GM19468 (cell line): ENCODE measurements at regions not wholly inside any gene's neighbourhood (a gene's known extent, or its start where the extent isn't known, plus 50 kb on each side); places are given as distances from the start of the nearest gene placed in this dataset.
"Not testable (repeated sequence)": the region's sequence is repeated elsewhere in the genome, so short reads cannot be mapped to it uniquely, and the experiment has no call there.

Experiments used
- ATAC-seq: cut with Tn5 transposase; IDR thresholded peaks from one replicate; pipeline ENCODE4 v1.9.1; 2021; ENCODE audit warnings: mild to moderate bottlenecking, moderate library complexity, moderate number of reproducible peaks; ENCODE audit not compliant: unreplicated experiment; ENCODE audit errors: extremely low read depth

DNA sequence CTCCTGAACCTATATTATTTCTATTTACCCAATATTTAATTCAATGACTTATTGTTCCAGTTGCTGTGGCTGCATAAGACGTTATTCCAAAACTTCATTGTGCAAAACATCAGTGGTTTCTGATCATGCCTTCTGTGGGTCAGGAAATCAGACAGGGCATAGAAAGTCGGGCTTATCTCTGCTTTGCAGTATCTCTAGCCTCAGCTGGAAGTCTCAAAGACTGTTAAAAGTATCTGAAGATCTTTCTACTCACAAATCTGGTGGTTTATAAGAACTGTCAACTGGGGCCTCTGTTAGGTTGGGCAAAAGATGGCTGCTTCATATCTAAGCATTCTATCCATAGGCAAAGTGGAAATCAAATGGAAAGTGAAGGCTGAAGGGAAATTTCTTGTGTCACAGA is 687.7 kb upstream of the ARRDC3 start:
- no peak for ATAC-seq

DNA sequence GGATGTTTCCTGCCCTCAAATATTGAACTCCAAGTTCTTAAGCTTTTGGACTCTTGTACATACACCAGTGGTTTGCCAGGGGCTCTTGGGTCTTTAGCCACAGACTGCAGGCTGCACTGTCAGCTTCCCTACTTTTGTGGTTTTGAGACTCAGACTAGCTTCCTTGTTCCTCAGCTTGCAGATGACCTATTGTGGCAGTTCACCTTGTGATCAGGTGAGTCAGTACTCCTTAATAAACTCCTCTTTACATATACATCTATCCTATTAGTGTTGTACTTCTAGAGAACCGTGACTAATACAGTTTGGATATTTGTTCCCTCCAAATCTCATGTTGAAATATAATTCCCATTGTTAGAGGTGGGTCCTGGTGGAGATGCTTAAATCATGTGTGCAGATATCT is 681.9 kb upstream of the ARRDC3 start:
- no peak for ATAC-seq

DNA sequence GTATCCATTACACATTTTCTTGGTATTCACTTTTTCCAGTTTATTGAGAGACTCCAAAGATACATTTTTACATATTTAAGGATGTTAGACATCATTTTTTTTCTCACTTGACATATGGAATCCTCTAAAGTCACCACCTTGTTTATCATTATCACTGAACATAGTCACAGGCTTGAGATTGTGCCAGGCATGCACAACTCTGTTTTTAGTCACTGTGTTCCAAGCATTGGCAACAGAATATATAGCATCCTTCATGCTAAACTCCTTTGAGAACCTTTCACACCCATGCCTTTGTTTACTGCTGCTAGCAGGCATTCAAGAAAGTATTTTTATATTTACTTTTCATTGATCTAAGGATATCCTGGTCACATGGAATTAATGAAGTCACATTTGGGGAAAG is 668.6 kb upstream of the ARRDC3 start:
- no peak for ATAC-seq

DNA sequence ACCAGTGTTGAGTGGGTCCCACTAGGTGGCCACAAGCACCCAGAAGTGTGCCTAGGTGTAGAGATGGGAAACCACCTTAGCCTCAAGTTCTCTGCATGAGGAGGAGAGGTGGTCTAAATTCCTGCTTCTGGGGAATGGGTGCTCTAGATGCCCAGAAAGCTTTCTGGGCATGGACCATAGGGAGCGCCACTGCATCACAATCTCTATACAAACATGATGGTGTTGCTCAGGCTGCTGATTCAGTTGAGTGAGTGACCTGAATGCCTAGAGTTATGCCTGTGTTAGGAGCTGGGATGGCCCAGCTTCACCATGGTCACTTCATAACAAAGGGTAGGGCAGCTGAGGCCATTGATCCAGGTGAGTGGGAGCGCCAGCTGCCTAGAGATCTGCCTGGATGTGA is 667.9 kb upstream of the ARRDC3 start:
- ATAC-seq, result no peak

DNA sequence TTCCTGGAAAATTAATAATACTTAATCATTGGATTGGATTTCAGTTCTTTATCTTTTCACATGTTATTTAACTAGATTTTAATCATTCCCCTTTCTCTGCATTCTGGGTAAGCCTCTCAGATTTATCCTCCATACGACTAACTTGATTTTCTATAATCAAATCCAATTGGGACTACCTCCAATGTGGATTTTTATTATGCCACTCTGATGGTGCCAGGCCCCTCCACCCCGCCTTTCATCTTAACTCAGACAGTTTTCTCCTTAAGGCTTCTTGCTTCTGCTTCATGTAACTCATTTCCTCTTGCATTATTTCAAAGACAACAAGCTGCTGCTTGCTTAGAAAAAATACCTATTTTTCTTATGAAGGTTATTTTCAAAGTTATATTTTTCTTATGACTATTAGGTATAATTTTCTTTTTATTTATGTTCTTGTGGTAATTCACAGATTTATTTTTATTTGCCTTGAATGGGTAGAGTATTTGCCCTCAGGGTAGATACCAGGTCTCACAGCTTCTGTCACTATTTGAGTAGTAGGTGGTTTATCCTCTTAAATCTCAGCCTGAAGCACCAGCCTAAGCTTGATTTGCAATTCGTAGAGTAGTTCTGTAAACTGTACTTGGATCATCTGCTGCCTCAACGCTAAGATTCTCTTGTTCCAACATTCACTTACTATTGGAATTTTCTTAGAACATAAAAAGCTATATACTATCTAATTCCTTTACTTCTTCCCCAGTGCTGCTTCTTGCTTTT is 659.0 kb upstream of the ARRDC3 start:
- ATAC-seq, result no peak

DNA sequence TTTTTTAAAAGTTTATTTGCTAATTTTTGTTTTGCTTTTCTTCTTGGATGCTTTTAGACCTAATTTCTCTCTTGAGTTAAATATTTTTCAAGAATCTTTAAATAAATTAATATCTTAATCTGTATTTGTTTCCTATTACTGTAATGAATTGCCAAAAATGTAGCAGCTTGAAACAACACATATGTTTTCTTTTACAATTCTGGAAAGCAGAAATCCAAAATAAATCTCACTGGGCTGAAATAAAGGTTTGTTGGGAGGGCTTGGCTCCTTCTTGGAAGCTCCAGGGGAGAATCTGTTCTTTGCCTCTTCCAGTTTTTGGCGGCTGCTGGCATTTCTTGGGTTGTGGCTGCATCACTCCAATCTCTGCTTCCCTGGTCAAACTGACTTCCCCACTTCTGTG is 658.1 kb upstream of the ARRDC3 start:
- ATAC-seq, result no peak

DNA sequence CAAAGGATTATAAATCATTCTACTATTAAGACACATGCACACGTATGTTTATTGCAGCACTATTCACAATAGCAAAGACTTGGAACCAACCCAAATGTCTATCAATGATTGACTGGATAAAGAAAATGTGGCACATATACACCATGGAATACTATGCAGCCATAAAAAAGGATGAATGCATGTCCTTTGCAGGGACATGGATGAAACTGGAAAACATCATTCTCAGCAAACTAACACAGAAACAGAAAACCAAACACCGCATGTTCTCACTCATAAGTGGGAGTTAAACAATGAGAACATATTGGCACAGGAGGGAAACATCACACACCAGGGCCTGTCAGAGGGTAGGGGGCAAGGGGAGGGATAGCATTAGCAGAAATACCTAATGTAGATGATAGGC is 646.7 kb upstream of the ARRDC3 start:
- not testable (repeated sequence) for ATAC-seq

DNA sequence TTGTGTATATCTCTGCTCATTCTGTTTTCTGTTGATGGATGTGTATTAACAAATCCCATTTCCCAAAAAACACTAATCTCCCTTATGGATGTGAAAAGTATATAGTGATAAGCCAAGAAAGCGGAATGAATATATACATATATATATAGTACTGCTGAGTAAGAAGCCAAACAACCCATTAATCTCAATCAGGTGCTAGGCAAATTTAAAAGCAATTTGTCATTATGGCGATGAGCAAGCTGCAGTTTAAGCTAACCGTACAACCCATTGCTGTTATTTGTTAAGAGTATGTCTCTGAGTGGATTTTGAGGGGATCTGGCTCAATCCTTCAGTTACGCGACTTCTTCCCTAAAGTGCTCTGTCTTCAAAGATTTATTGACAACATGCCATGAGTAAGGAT is 640.4 kb upstream of the ARRDC3 start:
- no peak for ATAC-seq

DNA sequence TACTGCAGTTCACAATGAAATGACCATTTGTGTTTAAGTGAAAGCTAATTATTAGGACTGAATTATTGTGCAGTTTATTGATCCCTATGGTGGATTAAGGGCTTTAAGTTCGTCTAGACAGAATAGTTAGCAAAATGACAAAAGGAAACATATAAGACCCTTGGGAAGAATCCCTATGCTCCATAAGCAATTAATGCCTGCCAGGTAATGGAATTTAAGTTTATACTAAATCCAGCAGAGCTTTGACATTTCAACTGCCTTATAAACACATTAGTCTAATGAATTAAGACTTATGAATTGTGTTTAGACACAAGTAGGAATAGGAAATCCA is 640.0 kb upstream of the ARRDC3 start:
- no peak for ATAC-seq

DNA sequence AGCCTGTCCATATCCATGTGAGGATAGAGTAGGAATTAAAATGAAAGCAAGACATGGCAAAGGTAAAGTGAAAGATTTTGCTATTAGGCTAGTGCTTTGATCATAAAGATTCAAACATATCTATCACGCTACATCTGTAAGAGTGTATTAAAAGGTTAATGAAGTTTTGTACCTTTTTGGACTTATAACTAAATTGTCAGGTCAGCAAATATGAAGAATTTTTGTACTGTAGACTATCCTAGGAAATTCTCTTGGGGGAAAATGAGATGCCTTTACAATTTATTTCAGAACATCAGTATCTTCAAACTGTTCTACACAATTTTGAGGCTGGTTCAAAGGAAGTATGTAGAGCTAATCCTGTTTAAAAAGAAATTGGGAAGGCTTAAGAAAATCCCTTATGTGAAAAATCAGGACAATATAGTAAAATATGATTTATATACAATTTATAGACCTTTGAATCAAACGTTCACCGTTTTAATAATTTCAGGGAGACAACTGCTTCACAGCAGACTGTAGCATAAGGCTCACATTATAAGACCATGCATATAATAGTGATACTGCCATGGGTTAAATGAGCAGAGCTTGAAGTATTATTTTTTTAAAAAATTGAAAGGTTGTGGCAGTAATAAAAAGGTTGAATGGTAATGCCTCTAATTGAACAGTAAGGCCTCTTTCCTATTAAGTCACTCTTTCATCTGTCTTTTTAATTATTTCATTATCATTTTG is 639.5 kb upstream of the ARRDC3 start:
- no peak for ATAC-seq

DNA sequence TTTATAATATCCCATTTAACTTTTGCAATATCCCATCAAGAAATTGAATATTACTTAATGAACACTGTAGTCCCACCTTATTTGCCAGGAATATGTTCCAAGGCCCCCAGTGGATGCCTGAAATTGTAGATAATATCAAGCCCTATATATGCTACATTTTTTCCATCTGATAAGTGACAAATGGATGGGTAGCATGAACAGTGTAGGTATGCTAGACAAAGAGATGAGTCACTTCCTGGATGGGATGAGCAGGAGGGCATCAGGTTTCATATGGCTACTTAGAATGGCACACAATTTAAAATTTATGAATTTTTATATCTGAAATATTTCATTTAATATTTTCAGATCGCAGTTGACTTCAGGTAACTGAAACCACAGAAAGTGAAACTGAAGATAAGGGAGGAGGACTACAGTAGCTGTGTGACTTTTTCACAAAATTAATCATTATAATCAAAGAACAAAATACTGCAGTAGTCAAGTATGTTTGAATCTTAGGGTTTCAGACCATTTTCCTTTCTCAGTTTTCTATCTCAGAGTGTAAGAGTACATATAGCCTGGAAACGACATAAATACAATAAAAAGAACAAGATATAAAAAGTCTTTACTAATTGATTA is 636.4 kb upstream of the ARRDC3 start:
- no peak for ATAC-seq

DNA sequence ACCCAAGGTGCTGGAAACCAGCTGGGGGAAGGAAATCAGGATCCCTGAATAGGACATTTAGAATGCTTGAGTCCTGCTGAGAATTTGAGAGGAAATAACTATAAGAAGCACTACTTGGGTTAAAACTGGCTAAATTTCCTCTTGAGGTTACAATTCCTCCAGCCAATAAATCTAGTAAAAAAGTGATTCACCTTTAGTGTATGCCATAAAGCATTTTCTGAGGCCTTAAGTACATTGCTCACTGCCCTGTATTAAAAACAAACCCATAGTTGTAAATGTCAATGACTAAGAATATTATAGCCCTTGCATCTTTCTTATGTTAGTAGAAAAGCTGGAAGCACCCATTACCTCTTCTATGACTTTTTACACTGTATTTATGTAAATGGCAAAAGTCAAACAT is 634.7 kb upstream of the ARRDC3 start:
- ATAC-seq, result no peak

DNA sequence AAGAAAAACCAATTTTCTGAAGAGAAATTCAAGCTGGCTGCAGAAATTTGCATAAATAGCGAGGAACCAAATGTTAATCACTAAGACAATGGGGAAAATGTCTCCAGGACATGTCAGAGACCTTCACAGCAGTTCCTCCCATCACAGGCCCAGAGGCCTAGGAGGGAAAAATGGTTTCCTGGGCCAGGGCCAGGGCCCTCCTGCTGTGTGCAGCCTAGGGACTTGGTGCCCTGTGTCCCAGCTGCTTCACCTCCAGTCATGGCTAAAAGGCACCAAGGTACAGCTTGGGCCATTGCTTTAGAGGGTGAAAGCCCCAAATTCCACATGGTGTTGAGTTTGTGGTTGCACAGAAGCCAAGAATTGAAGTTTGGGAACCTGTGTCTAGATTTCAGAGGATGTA is 628.7 kb upstream of the ARRDC3 start:
- ATAC-seq, result not testable (repeated sequence)

DNA sequence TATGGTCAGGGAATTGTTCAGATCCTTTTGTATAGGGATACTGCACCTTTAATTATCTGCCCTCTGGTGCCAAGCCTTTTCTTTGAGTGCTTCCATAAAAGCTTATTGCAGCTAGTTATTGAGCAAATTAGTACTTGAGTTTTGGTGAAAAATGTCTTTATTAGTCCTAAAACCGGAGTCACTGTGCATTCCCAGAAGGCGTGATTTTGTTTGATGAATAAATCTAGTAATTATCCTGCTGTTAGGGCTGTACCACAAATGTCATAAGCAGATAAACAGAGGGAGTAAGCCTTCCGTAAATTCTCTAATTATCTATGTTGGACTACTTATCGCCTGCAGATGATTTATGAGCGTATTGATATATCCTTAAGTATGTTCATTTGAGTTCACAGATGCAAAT is 620.7 kb upstream of the ARRDC3 start:
- no peak for ATAC-seq

DNA sequence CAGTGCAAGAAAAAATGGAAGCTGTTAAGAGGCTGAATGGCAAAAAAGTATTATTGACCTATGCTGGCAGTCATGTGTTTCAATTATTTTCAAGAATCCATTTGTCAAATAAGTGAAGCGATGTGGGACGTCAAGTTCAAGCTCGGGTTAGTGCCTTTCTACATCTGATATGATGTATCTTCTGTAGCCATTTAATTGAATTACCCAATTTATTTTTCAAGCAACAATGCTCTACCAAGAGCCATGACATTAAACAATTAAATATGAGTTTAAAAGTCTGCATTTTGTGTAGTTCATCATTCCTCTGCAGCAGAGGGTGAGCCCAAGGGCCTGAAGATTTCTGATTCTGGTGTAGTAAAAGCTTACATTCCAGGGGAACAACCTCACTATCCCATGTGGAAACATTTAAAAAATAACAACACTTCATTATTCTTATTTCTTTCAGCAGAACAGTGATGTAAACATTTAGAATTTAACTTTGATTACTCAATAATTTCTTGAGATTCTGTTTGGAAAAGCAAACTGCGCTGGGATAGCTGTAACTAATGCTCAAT is 619.7 kb upstream of the ARRDC3 start:
- ATAC-seq, result no peak

DNA sequence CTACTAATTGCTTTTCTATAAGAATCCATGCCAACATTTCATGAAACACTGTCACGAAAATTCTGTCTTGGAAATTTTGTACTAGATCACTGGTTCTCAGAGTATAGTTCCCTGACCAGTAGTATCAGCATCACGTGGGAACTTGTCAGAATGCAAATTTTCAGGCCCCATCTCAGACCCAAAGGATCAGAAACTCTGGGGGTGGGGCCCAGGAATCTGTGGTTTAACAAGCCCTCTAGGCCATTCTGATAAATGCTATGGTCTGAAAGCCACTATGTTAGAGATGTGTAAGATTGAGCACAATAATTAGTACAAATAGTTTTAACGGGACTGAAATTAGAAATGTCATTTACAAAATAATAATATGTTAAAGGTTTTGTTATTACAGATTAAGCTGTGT is 615.7 kb upstream of the ARRDC3 start:
- no peak for ATAC-seq

DNA sequence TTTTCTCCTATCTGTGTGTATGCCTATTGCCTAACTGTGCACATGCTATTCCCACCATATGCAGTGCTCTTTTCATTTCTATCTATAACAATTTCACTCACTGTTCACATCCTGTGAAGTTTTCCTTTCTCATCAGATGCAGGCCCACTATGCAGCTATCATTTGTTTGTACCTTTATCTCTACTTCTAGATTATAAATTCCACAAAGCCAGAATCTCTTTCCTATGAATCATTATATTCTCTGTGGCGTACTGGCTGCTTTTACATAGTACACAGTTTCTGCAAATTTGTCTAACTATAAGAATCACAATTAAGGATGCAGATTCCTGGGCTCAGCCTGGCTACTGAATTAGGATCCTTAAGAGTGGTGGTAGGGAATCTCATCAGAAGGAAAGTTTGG is 600.8 kb upstream of the ARRDC3 start:
- ATAC-seq, result no peak

DNA sequence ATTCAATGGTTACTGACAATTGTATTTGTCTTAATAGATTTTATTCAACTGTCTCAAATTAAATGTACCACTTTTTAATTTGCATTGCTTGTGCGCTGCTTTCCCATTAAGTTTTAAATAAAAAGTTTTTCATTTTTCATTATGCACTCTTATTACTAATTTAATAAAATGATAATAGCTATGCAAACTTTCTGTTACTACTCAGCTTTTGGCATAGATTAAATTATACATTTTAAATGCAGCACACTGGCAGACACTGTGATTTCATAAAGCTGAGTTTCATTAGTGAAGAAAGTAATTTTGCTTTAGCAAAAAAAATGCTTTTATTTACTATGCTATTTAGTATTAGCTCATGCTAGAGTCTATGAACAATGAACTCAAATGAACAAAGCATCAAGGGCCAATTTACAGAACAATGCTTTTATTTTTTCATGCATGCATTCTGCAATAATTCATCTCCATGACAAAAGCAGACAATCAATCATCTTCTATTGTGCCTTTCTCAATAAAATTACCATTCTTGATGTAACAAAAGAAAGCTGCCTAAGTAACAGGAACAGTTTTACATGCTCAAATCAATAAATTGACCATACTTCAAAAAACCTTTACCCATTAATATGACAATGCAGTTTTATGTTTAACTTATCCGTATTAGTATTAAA is 595.2 kb upstream of the ARRDC3 start:
- ATAC-seq, result no peak

DNA sequence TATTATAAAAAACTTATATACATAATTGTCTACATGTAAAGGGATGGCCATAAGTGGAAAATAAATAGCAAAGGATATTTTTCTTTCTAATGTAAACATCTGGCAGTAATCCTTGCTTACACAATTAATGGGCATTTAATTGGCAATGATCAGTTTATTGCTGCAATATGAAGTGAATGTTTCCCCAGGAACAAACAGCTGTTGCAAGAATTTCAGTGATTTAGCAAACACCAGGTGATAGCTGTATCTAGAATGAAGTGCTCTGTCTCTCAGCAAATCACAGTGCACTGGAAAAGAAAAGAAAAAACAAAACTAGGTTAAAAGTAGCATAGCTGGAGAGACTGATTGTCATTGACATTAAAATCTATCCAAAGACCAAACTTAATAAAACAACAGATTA is 594.5 kb upstream of the ARRDC3 start:
- no peak for ATAC-seq

DNA sequence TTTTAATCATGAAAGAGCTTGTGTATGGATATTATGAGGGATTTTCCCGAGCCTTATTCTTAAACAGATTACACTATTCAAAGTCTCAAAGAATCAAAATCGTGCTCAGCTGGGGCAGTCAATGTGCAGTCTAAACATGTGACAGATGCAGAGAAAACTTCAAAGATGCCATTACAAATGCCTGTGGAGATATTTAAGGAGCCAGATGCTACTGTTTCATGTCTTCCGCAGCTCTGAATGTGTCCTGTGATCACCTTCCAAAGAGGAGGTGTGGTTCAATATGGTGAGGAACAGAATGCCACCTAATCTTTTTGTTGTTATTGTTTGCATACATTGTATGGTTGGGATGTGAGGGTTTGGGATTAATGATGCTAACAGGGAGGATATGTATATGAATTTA is 593.3 kb upstream of the ARRDC3 start:
- ATAC-seq, result no peak

DNA sequence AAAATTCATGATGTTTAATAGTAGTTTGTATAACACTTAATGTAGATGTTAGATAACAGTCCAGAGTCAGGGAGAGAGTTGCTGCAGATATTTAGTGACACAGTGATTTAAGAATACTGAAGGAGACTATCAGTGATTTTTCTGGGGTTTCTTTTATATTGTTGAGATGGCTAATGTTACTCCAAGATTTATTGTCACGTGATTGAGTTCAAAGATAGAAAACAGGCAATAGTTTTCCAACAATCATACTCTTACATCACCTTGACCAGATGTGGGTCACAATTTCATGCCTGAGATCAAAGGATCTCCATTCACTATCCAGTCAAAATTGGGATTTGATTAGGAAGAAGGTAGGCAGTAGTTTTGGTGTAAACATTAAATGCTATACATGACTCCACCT is 580.0 kb upstream of the ARRDC3 start:
- no peak for ATAC-seq
